ENCODE measurements at regions not wholly inside any gene's neighbourhood (a gene's known extent, or its start where the extent isn't known, plus 50 kb on each side); places are given as distances from the start of the nearest gene placed in this dataset.
"Not testable (repeated sequence)": the region's sequence is repeated elsewhere in the genome, so short reads cannot be mapped to it uniquely, and the experiment has no call there.

- TF ChIP-seq ESRRG (CRISPR knock-in tag; IDR thresholded peaks at IDR 0.05) (no peak), PPARA (CRISPR knock-in tag; IDR thresholded peaks at IDR 0.05; ENCODE audit: borderline replicate concordance) (no peak), TOX (CRISPR knock-in tag; IDR thresholded peaks at IDR 0.05; ENCODE audit: borderline replicate concordance) (no peak), ZC3H10 (CRISPR knock-in tag; IDR thresholded peaks at IDR 0.05) (no peak), CSRNP3 (CRISPR knock-in tag; IDR thresholded peaks at IDR 0.05) (no peak)
- TF ChIP-seq, protein P1, sequence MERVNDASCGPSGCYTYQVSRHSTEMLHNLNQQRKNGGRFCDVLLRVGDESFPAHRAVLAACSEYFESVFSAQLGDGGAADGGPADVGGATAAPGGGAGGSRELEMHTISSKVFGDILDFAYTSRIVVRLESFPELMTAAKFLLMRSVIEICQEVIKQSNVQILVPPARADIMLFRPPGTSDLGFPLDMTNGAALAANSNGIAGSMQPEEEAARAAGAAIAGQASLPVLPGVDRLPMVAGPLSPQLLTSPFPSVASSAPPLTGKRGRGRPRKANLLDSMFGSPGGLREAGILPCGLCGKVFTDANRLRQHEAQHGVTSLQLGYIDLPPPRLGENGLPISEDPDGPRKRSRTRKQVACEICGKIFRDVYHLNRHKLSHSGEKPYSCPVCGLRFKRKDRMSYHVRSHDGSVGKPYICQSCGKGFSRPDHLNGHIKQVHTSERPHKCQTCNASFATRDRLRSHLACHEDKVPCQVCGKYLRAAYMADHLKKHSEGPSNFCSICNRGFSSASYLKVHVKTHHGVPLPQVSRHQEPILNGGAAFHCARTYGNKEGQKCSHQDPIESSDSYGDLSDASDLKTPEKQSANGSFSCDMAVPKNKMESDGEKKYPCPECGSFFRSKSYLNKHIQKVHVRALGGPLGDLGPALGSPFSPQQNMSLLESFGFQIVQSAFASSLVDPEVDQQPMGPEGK (CRISPR knock-in tag; IDR thresholded peaks at IDR 0.05; ENCODE audit: borderline replicate concordance) = no peak
- no peak for ATAC-seq
Observed at GRCh38 chr3:164401923-164402322, 676.4 kb downstream of the SI start.

DNA sequence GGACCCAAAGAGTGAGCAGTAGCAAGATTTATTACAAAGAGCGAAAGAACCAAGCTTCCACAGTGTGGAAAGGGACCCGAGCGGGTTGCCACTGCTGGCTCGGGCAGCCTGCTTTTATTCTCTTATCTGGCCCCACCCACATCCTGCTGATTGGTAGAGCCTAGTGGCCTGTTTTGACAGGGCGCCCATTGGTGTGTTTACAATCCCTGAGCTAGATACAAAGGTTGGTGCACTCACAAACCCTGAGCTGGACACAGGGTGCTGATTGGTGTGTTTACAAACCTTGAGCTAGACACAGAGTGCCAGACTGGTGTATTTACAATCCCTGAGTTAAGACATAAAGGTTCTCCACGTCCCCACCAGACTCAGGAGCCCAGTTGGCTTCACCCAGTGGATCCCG, 676.9 kb downstream of the SI start:
- ATAC-seq = not testable (repeated sequence)

GRCh38 chr3:164397462-164397861, 680.8 kb downstream of the SI start:
- ATAC-seq = no peak
- TF ChIP-seq ZNF565 (CRISPR knock-in tag; conservative IDR thresholded peaks at IDR 0.05; ENCODE audit: low read depth) = no peak
- TF ChIP-seq ZFP30 (CRISPR knock-in tag; IDR thresholded peaks at IDR 0.05) = no peak
- no peak for TF ChIP-seq GLIS3 (CRISPR knock-in tag; IDR thresholded peaks at IDR 0.05)
- TF ChIP-seq BACH2 (CRISPR knock-in tag; IDR thresholded peaks at IDR 0.05; ENCODE audit: borderline replicate concordance) = no peak
- no peak for TF ChIP-seq SNAI2 (CRISPR knock-in tag; IDR thresholded peaks at IDR 0.05)
- TF ChIP-seq, protein P2, sequence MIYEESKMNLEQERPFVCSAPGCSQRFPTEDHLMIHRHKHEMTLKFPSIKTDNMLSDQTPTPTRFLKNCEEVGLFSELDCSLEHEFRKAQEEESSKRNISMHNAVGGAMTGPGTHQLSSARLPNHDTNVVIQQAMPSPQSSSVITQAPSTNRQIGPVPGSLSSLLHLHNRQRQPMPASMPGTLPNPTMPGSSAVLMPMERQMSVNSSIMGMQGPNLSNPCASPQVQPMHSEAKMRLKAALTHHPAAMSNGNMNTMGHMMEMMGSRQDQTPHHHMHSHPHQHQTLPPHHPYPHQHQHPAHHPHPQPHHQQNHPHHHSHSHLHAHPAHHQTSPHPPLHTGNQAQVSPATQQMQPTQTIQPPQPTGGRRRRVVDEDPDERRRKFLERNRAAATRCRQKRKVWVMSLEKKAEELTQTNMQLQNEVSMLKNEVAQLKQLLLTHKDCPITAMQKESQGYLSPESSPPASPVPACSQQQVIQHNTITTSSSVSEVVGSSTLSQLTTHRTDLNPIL (CRISPR knock-in tag; IDR thresholded peaks at IDR 0.05; ENCODE audit: low read depth) = no peak
- TF ChIP-seq RARB (CRISPR knock-in tag; IDR thresholded peaks at IDR 0.05) = no peak
- TF ChIP-seq TOX (CRISPR knock-in tag; IDR thresholded peaks at IDR 0.05; ENCODE audit: borderline replicate concordance) = no peak
- TF ChIP-seq ZNF8 (CRISPR knock-in tag; IDR thresholded peaks at IDR 0.05) = no peak
- TF ChIP-seq ARNTL (CRISPR knock-in tag; IDR thresholded peaks at IDR 0.05; ENCODE audit: borderline replicate concordance, low read depth) = no peak
- TF ChIP-seq ISL1 (CRISPR knock-in tag; IDR thresholded peaks at IDR 0.05) = no peak
- no peak for TF ChIP-seq OSR1 (CRISPR knock-in tag; IDR thresholded peaks at IDR 0.05)
- no peak for TF ChIP-seq ZNF70 (CRISPR knock-in tag; IDR thresholded peaks at IDR 0.05)

- no peak for ATAC-seq
- TF ChIP-seq ISL1 (CRISPR knock-in tag; IDR thresholded peaks at IDR 0.05) (no peak), GLIS3 (CRISPR knock-in tag; IDR thresholded peaks at IDR 0.05) (no peak), ZFP3 (CRISPR knock-in tag; IDR thresholded peaks at IDR 0.05) (no peak)
Observed at GRCh38 chr3:164393171-164393570, 685.1 kb downstream of the SI start.

DNA sequence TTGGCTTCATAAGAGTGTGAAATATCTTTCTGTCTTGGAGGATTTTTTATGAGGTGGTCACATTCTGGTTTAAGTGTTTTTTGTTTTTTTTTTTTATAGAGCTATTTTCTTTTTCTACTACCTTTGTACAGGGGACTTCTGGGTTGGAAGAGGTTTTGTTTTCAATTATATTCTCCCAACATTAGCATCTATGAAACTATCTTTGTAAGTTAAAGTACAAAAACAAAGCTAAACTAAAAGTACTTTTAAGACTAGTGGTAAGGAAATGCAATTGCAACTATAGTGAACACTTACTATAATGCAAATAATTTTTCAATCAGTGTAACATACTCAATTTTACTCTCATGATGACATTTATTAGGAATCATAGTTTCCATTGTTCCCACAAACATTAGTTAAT, 688.2 kb downstream of the SI start:
- no peak for ATAC-seq
- TF ChIP-seq ZNF565 (CRISPR knock-in tag; conservative IDR thresholded peaks at IDR 0.05; ENCODE audit: low read depth) = no peak
- TF ChIP-seq OSR1 (CRISPR knock-in tag; IDR thresholded peaks at IDR 0.05) = no peak
- no peak for TF ChIP-seq PPARA (CRISPR knock-in tag; IDR thresholded peaks at IDR 0.05; ENCODE audit: borderline replicate concordance)
- TF ChIP-seq, protein P2 (CRISPR knock-in tag; IDR thresholded peaks at IDR 0.05; ENCODE audit: low read depth) = no peak
- TF ChIP-seq SNAI2 (CRISPR knock-in tag; IDR thresholded peaks at IDR 0.05) = no peak
- no peak for TF ChIP-seq TCF4 (CRISPR knock-in tag; IDR thresholded peaks at IDR 0.05; ENCODE audit: borderline replicate concordance)
- TF ChIP-seq ESRRG (CRISPR knock-in tag; IDR thresholded peaks at IDR 0.05) = no peak

- ATAC-seq = no peak
- TF ChIP-seq ARNTL (CRISPR knock-in tag; IDR thresholded peaks at IDR 0.05; ENCODE audit: borderline replicate concordance, low read depth) = no peak
- TF ChIP-seq ZNF70 (CRISPR knock-in tag; IDR thresholded peaks at IDR 0.05) = no peak
- TF ChIP-seq, protein P3, sequence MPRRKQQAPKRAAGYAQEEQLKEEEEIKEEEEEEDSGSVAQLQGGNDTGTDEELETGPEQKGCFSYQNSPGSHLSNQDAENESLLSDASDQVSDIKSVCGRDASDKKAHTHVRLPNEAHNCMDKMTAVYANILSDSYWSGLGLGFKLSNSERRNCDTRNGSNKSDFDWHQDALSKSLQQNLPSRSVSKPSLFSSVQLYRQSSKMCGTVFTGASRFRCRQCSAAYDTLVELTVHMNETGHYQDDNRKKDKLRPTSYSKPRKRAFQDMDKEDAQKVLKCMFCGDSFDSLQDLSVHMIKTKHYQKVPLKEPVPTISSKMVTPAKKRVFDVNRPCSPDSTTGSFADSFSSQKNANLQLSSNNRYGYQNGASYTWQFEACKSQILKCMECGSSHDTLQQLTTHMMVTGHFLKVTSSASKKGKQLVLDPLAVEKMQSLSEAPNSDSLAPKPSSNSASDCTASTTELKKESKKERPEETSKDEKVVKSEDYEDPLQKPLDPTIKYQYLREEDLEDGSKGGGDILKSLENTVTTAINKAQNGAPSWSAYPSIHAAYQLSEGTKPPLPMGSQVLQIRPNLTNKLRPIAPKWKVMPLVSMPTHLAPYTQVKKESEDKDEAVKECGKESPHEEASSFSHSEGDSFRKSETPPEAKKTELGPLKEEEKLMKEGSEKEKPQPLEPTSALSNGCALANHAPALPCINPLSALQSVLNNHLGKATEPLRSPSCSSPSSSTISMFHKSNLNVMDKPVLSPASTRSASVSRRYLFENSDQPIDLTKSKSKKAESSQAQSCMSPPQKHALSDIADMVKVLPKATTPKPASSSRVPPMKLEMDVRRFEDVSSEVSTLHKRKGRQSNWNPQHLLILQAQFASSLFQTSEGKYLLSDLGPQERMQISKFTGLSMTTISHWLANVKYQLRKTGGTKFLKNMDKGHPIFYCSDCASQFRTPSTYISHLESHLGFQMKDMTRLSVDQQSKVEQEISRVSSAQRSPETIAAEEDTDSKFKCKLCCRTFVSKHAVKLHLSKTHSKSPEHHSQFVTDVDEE (CRISPR knock-in tag; IDR thresholded peaks at IDR 0.05) = no peak
- TF ChIP-seq ZNF565 (CRISPR knock-in tag; conservative IDR thresholded peaks at IDR 0.05; ENCODE audit: low read depth) = no peak
- TF ChIP-seq SNAI2 (CRISPR knock-in tag; IDR thresholded peaks at IDR 0.05) = no peak
- no peak for TF ChIP-seq OSR1 (CRISPR knock-in tag; IDR thresholded peaks at IDR 0.05)
- no peak for TF ChIP-seq PPARA (CRISPR knock-in tag; IDR thresholded peaks at IDR 0.05; ENCODE audit: borderline replicate concordance)
- TF ChIP-seq, protein P1 (CRISPR knock-in tag; IDR thresholded peaks at IDR 0.05; ENCODE audit: borderline replicate concordance) = no peak
Observed at GRCh38 chr3:164387236-164387635, 691.1 kb downstream of the SI start.
